ENCODE measurements at regions not wholly inside any gene's neighbourhood (a gene's known extent, or its start where the extent isn't known, plus 50 kb on each side); places are given as distances from the start of the nearest gene placed in this dataset.

DNA sequence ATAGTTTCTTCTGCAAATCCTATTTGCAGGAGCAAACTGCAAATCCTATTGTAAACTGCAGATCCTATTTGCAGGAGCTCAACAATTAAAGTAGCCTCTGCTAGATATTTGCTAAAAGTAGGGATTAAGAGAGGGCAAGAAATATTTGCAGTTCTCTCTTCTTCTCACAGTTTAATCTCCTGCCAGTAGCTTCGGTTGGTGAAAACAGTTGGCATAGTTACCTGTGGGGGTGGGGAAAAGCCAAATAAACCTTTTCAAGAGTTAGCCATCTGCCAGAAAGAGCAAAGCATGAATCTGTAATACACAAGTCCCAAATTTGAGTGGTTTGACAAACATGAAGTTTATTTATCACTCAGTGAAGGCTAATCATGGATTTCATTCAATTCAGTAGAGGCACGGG is 942.5 kb downstream of the JRKL start:
- no peak for TF ChIP-seq CTCF (IDR thresholded peaks at IDR 0.05)
- TF ChIP-seq EP300 (IDR thresholded peaks at IDR 0.05), result no peak
- no peak for TF ChIP-seq POLR2A (IDR thresholded peaks at IDR 0.05)

Measured in sigmoid colon (tissue), 4 donors.